Mesodermal cell (in vitro differentiated cells): ENCODE measurements at regions not wholly inside any gene's neighbourhood (a gene's known extent, or its start where the extent isn't known, plus 50 kb on each side); places are given as distances from the start of the nearest gene placed in this dataset.
"Not testable (repeated sequence)": the region's sequence is repeated elsewhere in the genome, so short reads cannot be mapped to it uniquely, and the experiment has no call there.

Experiments used
- H3K27ac ChIP-seq: 2 replicates; pipeline ENCODE4 v1.7.0; 2013; ENCODE audit warnings: mild to moderate bottlenecking, low read depth, low read length, moderate library complexity; ENCODE audit not compliant: severe bottlenecking
- H3K36me3 ChIP-seq: 2 replicates; pipeline ENCODE4 v1.7.1; 2013; ENCODE audit warnings: mild to moderate bottlenecking, low read length, moderate library complexity; ENCODE audit not compliant: control insufficient read depth, insufficient read depth
- H3K4me1 ChIP-seq: one replicate; pipeline ENCODE4 v1.7.1; 2013; ENCODE audit warnings: mild to moderate bottlenecking, low read length; ENCODE audit not compliant: insufficient read depth, control insufficient read depth, poor library complexity, severe bottlenecking
- H3K4me3 ChIP-seq: 2 replicates; pipeline ENCODE4 v1.7.0; 2013; ENCODE audit warnings: low read length, control low read depth, mild to moderate bottlenecking; ENCODE audit not compliant: insufficient read depth, poor library complexity, severe bottlenecking; ENCODE audit errors: extremely low read depth
- H3K9me3 ChIP-seq: 2 replicates; pipeline ENCODE4 v1.7.1; 2013; ENCODE audit warnings: mild to moderate bottlenecking, low read length, moderate library complexity; ENCODE audit not compliant: control insufficient read depth
- WGBS, 2 experiments: methylation state at CpG; one replicate each; pipeline ENCODE4 v1.1.5; 2013; ENCODE audit warnings: missing lambda C conversion rate in 2 of 2; ENCODE audit not compliant: insufficient coverage in 2 of 2; 5-methylcytosine and 5-hydroxymethylcytosine counted together

- not testable (repeated sequence) for H3K27ac ChIP-seq
- WGBS, 2 experiments: no CpG with 5 or more reads among the region's 1 CpG
Measured at GRCh38 chr10:46202405-46202804, 84.4 kb upstream of the ANTXRL start.

GRCh38 chr10:46204482-46205102 is 82.2 kb upstream of the ANTXRL start:
- H3K9me3 ChIP-seq, H3K27ac ChIP-seq, H3K36me3 ChIP-seq, H3K4me3 ChIP-seq, H3K4me1 ChIP-seq: not testable (repeated sequence)
- 82 to 94% methylated on average over 7 to 10 of the region's 20 CpGs for WGBS, 2 experiments

More at GRCh38 chr10:46202405-46202804, 84.4 kb upstream of the ANTXRL start:
- not testable (repeated sequence) for H3K9me3 ChIP-seq, H3K4me1 ChIP-seq, H3K4me3 ChIP-seq, H3K36me3 ChIP-seq

GRCh38 chr10:46210427-46210826 is 76.4 kb upstream of the ANTXRL start:
- no CpG with 5 or more reads among the region's 2 CpGs for WGBS, 2 experiments
- not testable (repeated sequence) for H3K27ac ChIP-seq, H3K9me3 ChIP-seq, H3K4me3 ChIP-seq, H3K4me1 ChIP-seq, H3K36me3 ChIP-seq

- Histone ChIP-seq H3K27ac (no peak overlapping the region), H3K4me1 (peaks cover 9% of the 10 kb centered on the region), H3K36me3 (no peaks in the 10 kb centered on the region), H3K9me3 (no peaks in the 10 kb centered on the region), H3K4me3 (no peak overlapping the region)
- WGBS, 2 experiments: 88 to 90% methylated on average over 3 to 4 of the region's 4 CpGs
Measured at GRCh38 chr10:46215426-46215825, 71.4 kb upstream of the ANTXRL start.

GRCh38 chr10:46216003-46216634 is 70.7 kb upstream of the ANTXRL start:
- H3K9me3 ChIP-seq: no peaks in the 10 kb centered on the region
- no peak overlapping the region for H3K4me3 ChIP-seq
- H3K4me1 ChIP-seq: peaks cover 9% of the 10 kb centered on the region
- no peaks in the 10 kb centered on the region for H3K36me3 ChIP-seq
- H3K27ac ChIP-seq: no peak overlapping the region
- 89 to 90% methylated on average over 5 to 6 of the region's 6 CpGs for WGBS, 2 experiments

GRCh38 chr10:46216836-46217751 is 69.7 kb upstream of the ANTXRL start:
- Histone ChIP-seq H3K36me3 (no peaks in the 10 kb centered on the region), H3K4me1 (peaks cover 9% of the 10 kb centered on the region), H3K27ac (no peak overlapping the region), H3K9me3 (no peaks in the 10 kb centered on the region), H3K4me3 (no peak overlapping the region)
- 89 to 93% methylated on average over 14 to 16 of the region's 17 CpGs for WGBS, 2 experiments

- H3K27ac ChIP-seq: no peak overlapping the region
- peaks cover 9% of the 10 kb centered on the region for H3K4me1 ChIP-seq
- H3K36me3 ChIP-seq: no peaks in the 10 kb centered on the region
- H3K4me3 ChIP-seq: no peak overlapping the region
- 89 to 97% methylated on average over 5 of the region's 6 CpGs for WGBS, 2 experiments
- H3K9me3 ChIP-seq: no peaks in the 10 kb centered on the region
Measured at GRCh38 chr10:46217752-46218453, 68.9 kb upstream of the ANTXRL start.

- 40 to 64% methylated on average over 1 of the region's 2 CpGs for WGBS, 2 experiments
- Histone ChIP-seq H3K36me3 (no peaks in the 10 kb centered on the region), H3K4me3 (no peak overlapping the region), H3K4me1 (peaks cover 9% of the 10 kb centered on the region), H3K9me3 (no peaks in the 10 kb centered on the region), H3K27ac (no peak overlapping the region)
Measured at GRCh38 chr10:46218921-46219320, 67.9 kb upstream of the ANTXRL start.

GRCh38 chr10:46219431-46219990 is 67.3 kb upstream of the ANTXRL start:
- H3K36me3 ChIP-seq, H3K9me3 ChIP-seq, H3K4me1 ChIP-seq, H3K4me3 ChIP-seq: not testable (repeated sequence)
- H3K27ac ChIP-seq: peak overlapping the region; percentile 20
- WGBS, 2 experiments: 96% methylated on average over 3 of the region's 5 CpGs; no CpG with 5 or more reads in 1 of the 2 experiments

GRCh38 chr10:46220187-46220586 is 66.6 kb upstream of the ANTXRL start:
- peaks cover 9% of the 10 kb centered on the region for H3K4me1 ChIP-seq
- no peaks in the 10 kb centered on the region for H3K9me3 ChIP-seq
- 98 to 100% methylated on average over 2 to 5 of the region's 5 CpGs for WGBS, 2 experiments
- no peak overlapping the region for H3K27ac ChIP-seq
- H3K4me3 ChIP-seq: no peak overlapping the region
- H3K36me3 ChIP-seq: no peaks in the 10 kb centered on the region
